ENCODE measurements at regions not wholly inside any gene's neighbourhood (a gene's known extent, or its start where the extent isn't known, plus 50 kb on each side); places are given as distances from the start of the nearest gene placed in this dataset.

GRCh38 chr16:86632206-86632605 lies 53.9 kb downstream of the FOXL1 start:
- H3K4me1 Mint-ChIP-seq = peaks cover 4 to 5% of the 10 kb centered on the region in 2 donors
- peaks cover 4 to 10% (median 6%) of the 10 kb centered on the region in 3 donors for H3K27me3 Mint-ChIP-seq (ENCODE audit: low read depth in 3 of 3)
- no peak overlapping the region for H3K27ac Mint-ChIP-seq

GRCh38 chr16:86632944-86633343 lies 54.6 kb downstream of the FOXL1 start:
- no peak overlapping the region for H3K27ac Mint-ChIP-seq

More at GRCh38 chr16:86632206-86632605, 53.9 kb downstream of the FOXL1 start:
- Mint-ChIP-seq H3K4me3 (no peak overlapping the region), H3K36me3 (no peaks in the 10 kb centered on the region), H3K9me3 (no peaks in the 10 kb centered on the region)
- no peak for DNase-seq

GRCh38 chr16:86634292-86634691 lies 55.9 kb downstream of the FOXL1 start:
- H3K9me3 Mint-ChIP-seq = no peaks in the 10 kb centered on the region
- H3K4me1 Mint-ChIP-seq = peaks cover 4 to 5% of the 10 kb centered on the region in 2 donors

More at GRCh38 chr16:86632944-86633343, 54.6 kb downstream of the FOXL1 start:
- DNase-seq = no peak
- H3K9me3 Mint-ChIP-seq = no peaks in the 10 kb centered on the region
- H3K4me3 Mint-ChIP-seq = no peak overlapping the region
- no peaks in the 10 kb centered on the region for H3K36me3 Mint-ChIP-seq
- H3K4me1 Mint-ChIP-seq = peaks cover 4 to 5% of the 10 kb centered on the region in 2 donors
- peaks cover 4 to 9% (median 7%) of the 10 kb centered on the region in 3 donors for H3K27me3 Mint-ChIP-seq (ENCODE audit: low read depth in 3 of 3)

GRCh38 chr16:86635176-86635876 lies 57.0 kb downstream of the FOXL1 start:
- Mint-ChIP-seq H3K27me3 (ENCODE audit: low read depth in 3 of 3) (peaks cover 4 to 12% (median 5%) of the 10 kb centered on the region in 3 donors), H3K36me3 (no peaks in the 10 kb centered on the region), H3K9me3 (no peaks in the 10 kb centered on the region), H3K4me3 (no peak overlapping the region), H3K4me1 (peaks cover 4 to 5% of the 10 kb centered on the region in 2 donors), H3K27ac (no peak overlapping the region)
- no peak for DNase-seq

More at GRCh38 chr16:86634292-86634691, 55.9 kb downstream of the FOXL1 start:
- H3K4me3 Mint-ChIP-seq = no peak overlapping the region
- no peak overlapping the region for H3K27ac Mint-ChIP-seq
- DNase-seq = no peak
- peaks cover 4 to 11% (median 5%) of the 10 kb centered on the region in 3 donors for H3K27me3 Mint-ChIP-seq (ENCODE audit: low read depth in 3 of 3)
- no peaks in the 10 kb centered on the region for H3K36me3 Mint-ChIP-seq

- Mint-ChIP-seq H3K27ac (no peak overlapping the region), H3K36me3 (no peaks in the 10 kb centered on the region), H3K4me3 (no peak overlapping the region), H3K27me3 (ENCODE audit: low read depth in 3 of 3) (peaks cover 4 to 12% (median 5%) of the 10 kb centered on the region in 3 donors), H3K4me1 (peaks cover 4% of the 10 kb centered on the region in 2 donors), H3K9me3 (no peaks in the 10 kb centered on the region)
- DNase-seq = no peak
Measured at GRCh38 chr16:86635926-86636325, 57.6 kb downstream of the FOXL1 start.

- Mint-ChIP-seq H3K9me3 (no peaks in the 10 kb centered on the region), H3K4me1 (no peaks in the 10 kb centered on the region), H3K27me3 (ENCODE audit: low read depth in 3 of 3) (peaks cover 4 to 11% (median 5%) of the 10 kb centered on the region in 3 donors), H3K36me3 (no peaks in the 10 kb centered on the region), H3K4me3 (no peak overlapping the region), H3K27ac (no peak overlapping the region)
- no peak for DNase-seq
Measured at GRCh38 chr16:86637744-86638143, 59.4 kb downstream of the FOXL1 start.

- Mint-ChIP-seq H3K4me3 (no peak overlapping the region), H3K4me1 (no peaks in the 10 kb centered on the region), H3K36me3 (no peaks in the 10 kb centered on the region), H3K27ac (no peak overlapping the region), H3K27me3 (ENCODE audit: low read depth in 3 of 3) (peaks cover 4 to 11% (median 5%) of the 10 kb centered on the region in 3 donors), H3K9me3 (no peaks in the 10 kb centered on the region)
- DNase-seq = no peak
Measured at GRCh38 chr16:86638642-86639041, 60.3 kb downstream of the FOXL1 start.

- Mint-ChIP-seq H3K27me3 (ENCODE audit: low read depth in 3 of 3) (peaks cover 5 to 11% (median 6%) of the 10 kb centered on the region in 3 donors), H3K27ac (no peak overlapping the region), H3K9me3 (no peaks in the 10 kb centered on the region), H3K4me1 (no peaks in the 10 kb centered on the region), H3K4me3 (no peak overlapping the region), H3K36me3 (no peaks in the 10 kb centered on the region)
- DNase-seq = no peak
Measured at GRCh38 chr16:86639354-86639753, 61.0 kb downstream of the FOXL1 start.

GRCh38 chr16:86640265-86640843 lies 62.0 kb downstream of the FOXL1 start:
- peaks cover 5 to 11% (median 6%) of the 10 kb centered on the region in 3 donors for H3K27me3 Mint-ChIP-seq (ENCODE audit: low read depth in 3 of 3)
- no peak for DNase-seq
- no peaks in the 10 kb centered on the region for H3K4me1 Mint-ChIP-seq
- no peak overlapping the region for H3K4me3 Mint-ChIP-seq
- H3K9me3 Mint-ChIP-seq = no peaks in the 10 kb centered on the region
- H3K27ac Mint-ChIP-seq = no peak overlapping the region
- no peaks in the 10 kb centered on the region for H3K36me3 Mint-ChIP-seq

- Mint-ChIP-seq H3K36me3 (no peaks in the 10 kb centered on the region), H3K9me3 (no peaks in the 10 kb centered on the region), H3K27ac (no peak overlapping the region), H3K27me3 (ENCODE audit: low read depth in 3 of 3) (peaks cover 2 to 6% (median 4%) of the 10 kb centered on the region in 3 donors), H3K4me3 (no peak overlapping the region), H3K4me1 (no peaks in the 10 kb centered on the region)
- no peak for DNase-seq
Measured at GRCh38 chr16:86642087-86642486, 63.7 kb downstream of the FOXL1 start.

GRCh38 chr16:86643671-86644070 lies 65.3 kb downstream of the FOXL1 start:
- Mint-ChIP-seq H3K27ac (no peak overlapping the region), H3K4me3 (no peak overlapping the region), H3K9me3 (no peaks in the 10 kb centered on the region), H3K36me3 (no peaks in the 10 kb centered on the region), H3K27me3 (ENCODE audit: low read depth in 3 of 3) (peaks cover 2 to 6% (median 2%) of the 10 kb centered on the region in 3 donors), H3K4me1 (no peaks in the 10 kb centered on the region)
- no peak for DNase-seq

GRCh38 chr16:86647561-86647960 lies 69.2 kb downstream of the FOXL1 start:
- Mint-ChIP-seq H3K4me3 (no peak overlapping the region), H3K4me1 (no peaks in the 10 kb centered on the region), H3K27ac (no peak overlapping the region), H3K36me3 (no peaks in the 10 kb centered on the region), H3K27me3 (ENCODE audit: low read depth in 3 of 3) (peaks cover 4 to 6% (median 5%) of the 10 kb centered on the region in 3 donors), H3K9me3 (no peaks in the 10 kb centered on the region)
- no peak for DNase-seq

GRCh38 chr16:86649875-86650274 lies 71.5 kb downstream of the FOXL1 start:
- Mint-ChIP-seq H3K27ac (no peak overlapping the region), H3K36me3 (no peaks in the 10 kb centered on the region), H3K4me3 (no peak overlapping the region), H3K27me3 (ENCODE audit: low read depth in 3 of 3) (peaks cover 3 to 6% (median 6%) of the 10 kb centered on the region in 3 donors), H3K4me1 (no peaks in the 10 kb centered on the region), H3K9me3 (no peaks in the 10 kb centered on the region)
- no peak for DNase-seq

GRCh38 chr16:86651013-86651627 lies 72.8 kb downstream of the FOXL1 start:
- H3K36me3 Mint-ChIP-seq = no peaks in the 10 kb centered on the region
- no peak for DNase-seq

More at GRCh38 chr16:86651013-86651627, 72.8 kb downstream of the FOXL1 start:
- peaks cover 4 to 6% (median 6%) of the 10 kb centered on the region in 3 donors for H3K27me3 Mint-ChIP-seq (ENCODE audit: low read depth in 3 of 3)
- no peak overlapping the region for H3K27ac Mint-ChIP-seq
- H3K9me3 Mint-ChIP-seq = no peaks in the 10 kb centered on the region
- no peak overlapping the region for H3K4me3 Mint-ChIP-seq
- H3K4me1 Mint-ChIP-seq = no peaks in the 10 kb centered on the region

All from immature natural killer cell (primary cell).